Ecto neural progenitor cell (in vitro differentiated cells): ENCODE measurements at regions not wholly inside any gene's neighbourhood (a gene's known extent, or its start where the extent isn't known, plus 50 kb on each side); places are given as distances from the start of the nearest gene placed in this dataset.

Experiments used
- DNase-seq: peaks from one replicate; pipeline ENCODE4 v3.0.0-alpha.2; 2018; ENCODE audit warnings: low spot score

- no peak for DNase-seq
Observed at GRCh38 chr1:199336745-199337640, 690.5 kb upstream of the NR5A2 start.

GRCh38 chr1:199338760-199339159, 688.8 kb upstream of the NR5A2 start:
- DNase-seq: no peak

- no peak for DNase-seq
Observed at GRCh38 chr1:199352351-199352750, 675.2 kb upstream of the NR5A2 start.

- DNase-seq: no peak
Observed at GRCh38 chr1:199353906-199354305, 673.6 kb upstream of the NR5A2 start.

DNA sequence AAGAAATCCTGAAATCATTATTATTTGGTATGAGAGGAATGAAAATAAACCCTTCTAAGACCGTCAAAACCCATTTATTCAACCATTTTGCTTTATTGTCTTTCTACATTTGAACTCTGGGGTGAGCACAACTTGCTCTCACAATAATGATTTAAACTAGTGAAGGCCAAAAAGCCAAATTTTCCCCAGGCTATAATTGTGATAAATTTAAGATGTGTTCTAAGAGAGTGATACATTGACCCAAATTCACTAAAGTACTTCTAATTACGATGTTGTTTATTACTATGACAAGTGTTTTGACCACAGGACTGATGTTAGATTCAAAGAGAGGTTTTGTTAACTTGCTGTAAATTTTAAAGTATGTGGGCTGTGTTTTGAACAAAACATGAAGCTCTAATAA, 670.9 kb upstream of the NR5A2 start:
- no peak for DNase-seq

- DNase-seq: no peak
Observed at GRCh38 chr1:199357599-199357998, 669.9 kb upstream of the NR5A2 start.

- DNase-seq: no peak
Observed at GRCh38 chr1:199362996-199363395, 664.5 kb upstream of the NR5A2 start.

DNA sequence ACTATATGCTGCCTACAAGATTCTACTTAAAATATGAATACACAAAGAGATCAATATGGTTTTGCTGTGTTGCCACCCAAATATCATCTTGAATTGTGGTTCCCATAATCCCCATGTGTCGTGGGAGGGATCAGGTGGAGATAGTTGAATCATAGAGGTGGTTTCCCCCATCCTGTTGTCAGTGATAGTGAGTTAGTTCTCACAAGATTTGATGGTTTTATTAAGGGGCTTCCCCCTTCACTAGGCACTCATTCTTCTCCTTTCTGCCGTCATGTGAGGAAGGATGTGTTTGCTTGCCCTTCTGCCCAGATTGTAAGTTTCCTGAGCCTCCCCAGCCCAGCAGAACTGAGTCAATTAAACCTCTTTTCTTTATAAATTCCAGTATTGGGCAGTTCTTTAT, 654.4 kb upstream of the NR5A2 start:
- DNase-seq: no peak

GRCh38 chr1:199377211-199377610, 650.3 kb upstream of the NR5A2 start:
- no peak for DNase-seq

DNA sequence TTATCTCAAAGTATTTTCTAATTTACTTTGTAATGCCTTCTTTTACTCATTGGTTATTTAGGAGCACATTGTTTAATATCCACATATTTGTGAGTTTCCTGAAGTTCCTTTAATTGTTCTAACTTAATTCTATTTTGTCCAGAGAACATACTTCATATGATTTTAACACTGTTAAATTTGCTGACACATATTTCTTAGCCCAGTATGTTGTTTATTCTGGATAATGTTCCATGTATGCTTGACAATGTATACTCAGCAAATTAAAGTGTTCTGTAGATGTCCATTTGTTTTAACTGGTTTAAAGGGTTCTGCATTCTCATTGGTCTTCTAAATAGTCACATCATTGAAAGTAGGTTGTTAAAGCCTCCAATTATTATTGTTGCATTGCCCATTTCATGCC, 643.7 kb upstream of the NR5A2 start:
- DNase-seq: no peak

- DNase-seq: no peak
Observed at GRCh38 chr1:199394856-199395255, 632.7 kb upstream of the NR5A2 start.

- DNase-seq: no peak
Observed at GRCh38 chr1:199396456-199396855, 631.1 kb upstream of the NR5A2 start.

DNA sequence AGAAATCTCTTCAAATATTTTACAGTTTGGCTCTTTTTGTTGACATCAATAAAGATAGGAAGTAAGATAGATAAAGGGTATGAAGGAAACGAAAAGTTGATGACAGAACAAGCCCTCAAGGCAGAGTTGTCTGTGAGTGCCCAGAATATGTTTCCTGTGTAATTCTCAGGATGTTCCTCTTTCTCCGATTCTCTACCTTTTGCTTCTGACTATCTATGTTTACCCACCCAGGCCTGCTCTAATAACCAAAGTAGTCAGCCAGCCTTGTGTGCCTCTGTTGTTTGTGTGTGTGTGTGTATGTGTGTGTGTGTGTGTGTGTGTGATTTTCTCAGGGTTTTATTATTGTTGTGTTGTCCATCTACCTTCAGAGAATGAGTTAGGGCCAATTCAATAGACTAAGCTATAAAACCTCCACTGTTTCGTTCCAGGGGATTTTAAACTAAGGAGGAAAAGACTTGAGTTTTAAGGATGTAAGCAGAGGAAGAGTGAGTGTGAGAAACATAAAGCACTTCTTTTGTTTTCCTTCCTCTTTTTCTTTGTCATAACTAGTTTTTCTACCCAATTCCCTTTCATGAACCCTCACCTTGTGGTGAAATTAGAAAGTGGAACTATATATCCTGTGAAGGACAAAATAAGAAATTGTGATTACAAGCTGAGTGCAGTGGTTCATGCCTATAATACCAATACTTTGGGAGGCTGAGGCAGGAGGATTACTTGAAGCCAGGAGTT, 627.4 kb upstream of the NR5A2 start:
- DNase-seq: no peak

DNA sequence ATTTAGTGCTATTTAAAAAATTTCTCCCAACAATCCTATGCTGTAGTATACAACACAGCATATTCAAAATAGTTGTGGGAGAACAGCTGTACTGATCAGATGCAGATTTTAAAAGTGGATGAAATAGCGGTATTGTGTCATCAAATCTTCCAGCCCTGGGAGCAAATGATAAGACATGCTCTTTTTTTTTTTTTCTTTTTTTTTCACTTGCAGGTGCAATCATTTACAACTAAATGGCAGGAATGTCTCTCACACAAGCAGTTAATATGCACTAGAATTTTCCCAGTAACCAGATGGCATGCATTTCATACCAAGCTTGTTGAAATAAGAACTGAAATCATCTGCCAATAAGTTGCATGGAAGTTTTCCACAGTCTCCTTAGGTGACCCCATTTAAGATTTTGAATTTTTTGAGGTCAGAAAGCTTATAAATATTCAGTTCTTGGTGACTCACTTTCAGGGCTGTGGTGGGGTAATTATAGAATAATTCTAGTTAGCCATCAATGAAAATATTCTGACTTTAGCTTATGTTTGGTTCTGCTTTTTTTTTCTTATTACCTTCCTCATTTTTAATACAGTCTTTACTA, 623.9 kb upstream of the NR5A2 start:
- DNase-seq: no peak

DNA sequence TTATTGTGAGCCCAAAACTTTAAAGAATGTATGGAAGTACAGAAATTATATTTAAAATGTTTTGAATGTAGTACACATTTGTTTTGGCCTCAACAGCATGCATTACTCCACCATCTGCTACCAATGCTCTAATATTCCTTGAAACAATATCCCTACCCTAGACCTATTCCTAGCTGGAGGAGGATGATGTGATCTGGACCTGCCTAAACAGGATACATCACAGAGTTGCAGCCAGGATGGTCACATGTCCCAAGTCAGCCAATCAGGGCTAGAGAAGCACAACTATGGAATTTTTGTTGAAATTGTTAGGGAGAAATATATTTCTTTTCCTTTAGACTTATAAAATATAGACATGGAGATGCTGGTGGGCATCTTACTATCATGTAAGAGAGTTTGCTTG, 623.3 kb upstream of the NR5A2 start:
- DNase-seq: no peak

DNA sequence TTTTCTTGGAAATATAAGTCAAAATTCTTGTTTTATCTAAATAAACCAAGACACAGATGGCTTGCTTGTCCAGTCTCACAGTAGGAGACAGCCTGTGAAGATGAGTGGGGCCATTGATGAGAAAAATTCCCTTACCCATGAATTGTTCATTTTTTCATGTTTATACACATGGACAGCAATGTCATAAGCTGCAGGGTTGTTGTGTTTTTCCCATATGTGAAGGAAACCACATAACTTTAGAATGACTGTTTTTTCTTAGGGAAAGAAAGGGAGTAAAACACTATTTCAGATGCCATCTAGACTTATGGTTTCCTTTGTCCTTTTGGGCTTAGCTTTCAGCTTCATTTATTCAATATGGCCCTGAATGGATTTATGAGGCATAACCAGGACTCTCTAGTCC, 622.5 kb upstream of the NR5A2 start:
- DNase-seq: no peak

DNA sequence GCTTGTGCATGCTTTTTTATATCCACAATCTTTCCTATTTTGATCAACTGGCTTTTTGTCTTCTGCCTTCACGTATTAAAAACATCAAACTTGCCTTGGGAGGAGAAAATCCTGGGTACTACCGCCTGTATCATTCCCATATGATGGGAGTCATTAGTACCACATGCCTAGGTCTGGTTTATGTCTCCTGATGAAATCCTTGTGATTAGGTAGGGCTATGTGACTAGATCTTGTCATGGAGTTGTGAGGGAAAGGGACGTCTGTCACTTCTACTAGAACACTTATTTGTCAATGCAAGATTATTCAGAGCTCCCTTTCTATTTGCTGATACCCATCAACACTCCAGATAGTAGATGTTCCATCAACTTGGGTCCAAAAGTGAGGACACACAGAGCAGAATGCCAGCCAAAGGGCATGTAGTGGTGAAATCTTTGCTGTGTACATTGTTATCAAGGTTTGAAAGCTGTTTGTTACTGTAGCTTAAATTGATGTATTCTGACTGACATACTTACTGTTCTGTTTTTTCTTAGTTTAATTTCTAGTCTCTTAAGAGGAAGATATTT, 621.8 kb upstream of the NR5A2 start:
- no peak for DNase-seq

- no peak for DNase-seq
Observed at GRCh38 chr1:199410462-199410861, 617.0 kb upstream of the NR5A2 start.

GRCh38 chr1:199411506-199411905, 616.0 kb upstream of the NR5A2 start:
- DNase-seq: no peak

GRCh38 chr1:199422206-199422605, 605.3 kb upstream of the NR5A2 start:
- DNase-seq: no peak

GRCh38 chr1:199447906-199448305, 579.6 kb upstream of the NR5A2 start:
- no peak for DNase-seq

GRCh38 chr1:199448646-199449045, 578.9 kb upstream of the NR5A2 start:
- no peak for DNase-seq

DNA sequence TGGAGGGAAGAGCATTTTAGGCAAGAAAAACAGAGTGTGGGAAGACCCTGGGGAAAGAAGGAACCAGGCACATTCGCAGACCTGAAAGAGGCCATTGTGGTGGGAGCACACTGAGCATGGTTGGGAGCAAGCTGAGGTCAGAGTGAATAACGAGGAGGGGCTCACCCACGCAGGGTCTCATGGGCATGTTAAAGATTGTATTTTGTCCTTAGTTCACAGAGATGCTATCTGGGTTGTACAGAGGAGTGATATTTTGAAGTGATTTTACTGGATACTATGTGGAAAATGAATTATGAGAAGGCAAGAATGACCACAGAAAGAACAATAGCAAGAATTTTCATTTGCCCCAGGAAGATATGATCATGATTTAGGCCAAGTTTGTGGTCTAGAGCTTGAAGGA, 578.3 kb upstream of the NR5A2 start:
- no peak for DNase-seq
